GM18870 (cell line): ENCODE measurements at regions not wholly inside any gene's neighbourhood (a gene's known extent, or its start where the extent isn't known, plus 50 kb on each side); places are given as distances from the start of the nearest gene placed in this dataset.

Experiments
- ATAC-seq: cut with Tn5 transposase; IDR thresholded peaks from one replicate; pipeline ENCODE4 v1.9.1; 2021; ENCODE audit warnings: moderate library complexity; ENCODE audit not compliant: unreplicated experiment

GRCh38 chr3:6132684-6133432, 728.1 kb upstream of the GRM7 start:
- ATAC-seq = no peak

- ATAC-seq = no peak
These were observed 718.2 kb upstream of the GRM7 start for GRCh38 chr3:6142707-6143106.

GRCh38 chr3:6147883-6148282, 713.0 kb upstream of the GRM7 start:
- no peak for ATAC-seq

GRCh38 chr3:6155650-6156338, 705.1 kb upstream of the GRM7 start:
- ATAC-seq = no peak

GRCh38 chr3:6165951-6166350, 695.0 kb upstream of the GRM7 start:
- ATAC-seq = no peak

- ATAC-seq = no peak
These were observed 692.7 kb upstream of the GRM7 start for GRCh38 chr3:6168256-6168655.

GRCh38 chr3:6172871-6173642, 687.9 kb upstream of the GRM7 start:
- ATAC-seq = no peak

GRCh38 chr3:6177417-6177816, 683.5 kb upstream of the GRM7 start:
- no peak for ATAC-seq

GRCh38 chr3:6179761-6180160, 681.2 kb upstream of the GRM7 start:
- ATAC-seq = no peak

GRCh38 chr3:6180171-6180570, 680.7 kb upstream of the GRM7 start:
- ATAC-seq = no peak

GRCh38 chr3:6182476-6182875, 678.4 kb upstream of the GRM7 start:
- ATAC-seq = no peak

- no peak for ATAC-seq
These were observed 678.0 kb upstream of the GRM7 start for GRCh38 chr3:6182909-6183308.

- no peak for ATAC-seq
These were observed 671.5 kb upstream of the GRM7 start for GRCh38 chr3:6189384-6189783.

GRCh38 chr3:6204891-6205290, 656.0 kb upstream of the GRM7 start:
- ATAC-seq = no peak

GRCh38 chr3:6216135-6217026, 644.5 kb upstream of the GRM7 start:
- no peak for ATAC-seq

- ATAC-seq = no peak
These were observed 640.5 kb upstream of the GRM7 start for GRCh38 chr3:6220447-6220846.

GRCh38 chr3:6222069-6222468, 638.8 kb upstream of the GRM7 start:
- ATAC-seq = no peak

- ATAC-seq = no peak
These were observed 637.3 kb upstream of the GRM7 start for GRCh38 chr3:6223572-6223971.

- no peak for ATAC-seq
These were observed 631.8 kb upstream of the GRM7 start for GRCh38 chr3:6228958-6229683.

- no peak for ATAC-seq
These were observed 631.0 kb upstream of the GRM7 start for GRCh38 chr3:6229778-6230410.
